ENCODE measurements at regions not wholly inside any gene's neighbourhood (a gene's known extent, or its start where the extent isn't known, plus 50 kb on each side); places are given as distances from the start of the nearest gene placed in this dataset.
"Not testable (repeated sequence)": the region's sequence is repeated elsewhere in the genome, so short reads cannot be mapped to it uniquely, and the experiment has no call there.

- Histone ChIP-seq H3K36me3 (ENCODE audit: control insufficient read depth, insufficient read depth, low read length) (no peaks in the 10 kb centered on the region), H3K27me3 (ENCODE audit: control insufficient read depth, insufficient read depth, low read length) (no peaks in the 10 kb centered on the region), H3K4me3 (ENCODE audit: low read depth, low read length) (no peak overlapping the region)
- FAIRE-seq (no peak), DNase-seq (ENCODE audit: low read depth) (no peak)
- TF ChIP-seq CTCF (IDR thresholded peaks at IDR 0.05; ENCODE audit: insufficient read depth, low read length, severe bottlenecking): no peak
Observed at GRCh38 chr16:63422715-63423114, 1386.5 kb upstream of the CDH8 start.

GRCh38 chr16:63416712-63417111 lies 1380.5 kb upstream of the CDH8 start:
- FAIRE-seq (no peak), DNase-seq (ENCODE audit: low read depth) (no peak)

GRCh38 chr16:63415014-63415413 lies 1378.8 kb upstream of the CDH8 start:
- TF ChIP-seq CTCF (IDR thresholded peaks at IDR 0.05; ENCODE audit: insufficient read depth, low read length, severe bottlenecking): no peak
- Histone ChIP-seq H3K4me3 (ENCODE audit: low read depth, low read length) (no peak overlapping the region), H3K27me3 (ENCODE audit: control insufficient read depth, insufficient read depth, low read length) (no peaks in the 10 kb centered on the region), H3K36me3 (ENCODE audit: control insufficient read depth, insufficient read depth, low read length) (no peaks in the 10 kb centered on the region)
- FAIRE-seq (no peak), DNase-seq (ENCODE audit: low read depth) (no peak)

More at GRCh38 chr16:63416712-63417111, 1380.5 kb upstream of the CDH8 start:
- Histone ChIP-seq H3K27me3 (ENCODE audit: control insufficient read depth, insufficient read depth, low read length) (no peaks in the 10 kb centered on the region), H3K36me3 (ENCODE audit: control insufficient read depth, insufficient read depth, low read length) (no peaks in the 10 kb centered on the region), H3K4me3 (ENCODE audit: low read depth, low read length) (no peak overlapping the region)
- no peak for TF ChIP-seq CTCF (IDR thresholded peaks at IDR 0.05; ENCODE audit: insufficient read depth, low read length, severe bottlenecking)

GRCh38 chr16:63410594-63410993 lies 1374.4 kb upstream of the CDH8 start:
- Histone ChIP-seq H3K4me3 (ENCODE audit: low read depth, low read length) (no peak overlapping the region), H3K36me3 (ENCODE audit: control insufficient read depth, insufficient read depth, low read length) (no peaks in the 10 kb centered on the region), H3K27me3 (ENCODE audit: control insufficient read depth, insufficient read depth, low read length) (no peaks in the 10 kb centered on the region)
- FAIRE-seq: no peak
- no peak for TF ChIP-seq CTCF (IDR thresholded peaks at IDR 0.05; ENCODE audit: insufficient read depth, low read length, severe bottlenecking)
- no peak for DNase-seq (ENCODE audit: low read depth)

- no peaks in the 10 kb centered on the region for H3K36me3 ChIP-seq (ENCODE audit: control insufficient read depth, insufficient read depth, low read length)
- TF ChIP-seq CTCF (IDR thresholded peaks at IDR 0.05; ENCODE audit: insufficient read depth, low read length, severe bottlenecking): no peak
- no peak overlapping the region for H3K4me3 ChIP-seq (ENCODE audit: low read depth, low read length)
- FAIRE-seq (no peak), DNase-seq (ENCODE audit: low read depth) (no peak)
- H3K27me3 ChIP-seq (ENCODE audit: control insufficient read depth, insufficient read depth, low read length): no peaks in the 10 kb centered on the region
Observed at GRCh38 chr16:63403792-63404191, 1367.6 kb upstream of the CDH8 start.

GRCh38 chr16:63388277-63388676 lies 1352.0 kb upstream of the CDH8 start:
- H3K36me3 ChIP-seq (ENCODE audit: control insufficient read depth, insufficient read depth, low read length); DNase-seq (ENCODE audit: low read depth); H3K4me3 ChIP-seq (ENCODE audit: low read depth, low read length); H3K27me3 ChIP-seq (ENCODE audit: control insufficient read depth, insufficient read depth, low read length); FAIRE-seq: not testable (repeated sequence)

Measured in bronchial epithelial cell (primary cell).